Osteoblast (primary cell): ENCODE measurements at regions not wholly inside any gene's neighbourhood (a gene's known extent, or its start where the extent isn't known, plus 50 kb on each side); places are given as distances from the start of the nearest gene placed in this dataset.

Source experiments
- DNase-seq: peaks from one replicate; pipeline ENCODE4 v3.0.0; 2011; ENCODE audit warnings: low spot score, mixed read lengths; ENCODE audit not compliant: insufficient read length; ENCODE audit errors: missing footprints
- H2AFZ ChIP-seq: 2 replicates; pipeline ENCODE4 v1.6.0; 2011; ENCODE audit warnings: mild to moderate bottlenecking, low read length
- H3K27ac ChIP-seq: 2 replicates; pipeline ENCODE4 v1.5.1; 2011; ENCODE audit warnings: mild to moderate bottlenecking, low read depth, low read length, moderate library complexity
- H3K27me3 ChIP-seq: 2 replicates; pipeline ENCODE4 v1.6.0; 2012; ENCODE audit warnings: mild to moderate bottlenecking, control low read depth, inconsistent platforms, low read length, moderate library complexity; ENCODE audit not compliant: insufficient read depth
- H3K36me3 ChIP-seq: 2 replicates; pipeline ENCODE4 v1.5.1; 2011; ENCODE audit warnings: mild to moderate bottlenecking, low read length, control low read depth, moderate library complexity; ENCODE audit not compliant: insufficient read depth
- H3K4me1 ChIP-seq: 2 replicates; pipeline ENCODE4 v1.5.1; 2011; ENCODE audit warnings: mild to moderate bottlenecking, low read length, control low read depth, moderate library complexity; ENCODE audit not compliant: insufficient read depth
- H3K4me2 ChIP-seq: 2 replicates; pipeline ENCODE4 v1.6.0; 2011; ENCODE audit warnings: mild to moderate bottlenecking, low read length; ENCODE audit not compliant: insufficient read depth
- H3K4me3 ChIP-seq: fragments of 200-600 bp; sonication (generic); 3 replicates; pipeline ENCODE4 v1.5.1; 2012; ENCODE audit warnings: mild to moderate bottlenecking, low read length, inconsistent platforms; ENCODE audit not compliant: insufficient read depth
- H3K79me2 ChIP-seq: 2 replicates; pipeline ENCODE4 v1.6.0; 2012; ENCODE audit warnings: mild to moderate bottlenecking, low read length, control low read depth, inconsistent platforms; ENCODE audit not compliant: insufficient read depth
- H3K9me3 ChIP-seq: 2 replicates; pipeline ENCODE4 v1.5.1; 2011; ENCODE audit warnings: low read depth, low read length, control low read depth
- H4K20me1 ChIP-seq: 2 replicates; pipeline ENCODE4 v1.6.0; 2012; ENCODE audit warnings: mild to moderate bottlenecking, low read length, control low read depth; ENCODE audit not compliant: insufficient read depth
- TF ChIP-seq, protein P1 (sequence below): IDR thresholded peaks from 2 replicates; pipeline ENCODE4 v1.5.1; 2011; ENCODE audit warnings: mild to moderate bottlenecking, low read depth, low read length, moderate library complexity; ENCODE audit errors: extremely low read depth

DNA sequence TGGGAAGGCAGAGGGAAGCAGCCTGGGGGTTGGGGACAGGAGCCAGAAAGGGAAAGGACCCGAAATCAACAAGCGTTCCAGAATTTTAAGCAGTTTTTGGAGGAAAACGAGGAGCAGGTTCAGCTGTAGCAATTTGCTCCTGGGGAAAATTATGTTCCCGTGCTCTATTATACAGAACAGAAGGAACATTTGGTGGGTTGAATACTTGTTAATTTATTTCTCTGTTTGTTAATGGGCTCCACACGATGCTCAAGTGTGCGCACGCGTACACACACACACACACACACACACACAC lies 149.2 kb upstream of the LINGO1 start:
- Histone ChIP-seq H4K20me1 (peaks cover 6% of the 10 kb centered on the region), H3K27ac (no peak overlapping the region), H3K9me3 (no peaks in the 10 kb centered on the region), H3K36me3 (no peaks in the 10 kb centered on the region), H3K4me1 (no peaks in the 10 kb centered on the region), H3K4me3 (no peak overlapping the region), H2AFZ (no peak overlapping the region), H3K4me2 (no peak overlapping the region), H3K79me2 (no peaks in the 10 kb centered on the region), H3K27me3 (peaks cover 6% of the 10 kb centered on the region)
- TF ChIP-seq, protein P1, sequence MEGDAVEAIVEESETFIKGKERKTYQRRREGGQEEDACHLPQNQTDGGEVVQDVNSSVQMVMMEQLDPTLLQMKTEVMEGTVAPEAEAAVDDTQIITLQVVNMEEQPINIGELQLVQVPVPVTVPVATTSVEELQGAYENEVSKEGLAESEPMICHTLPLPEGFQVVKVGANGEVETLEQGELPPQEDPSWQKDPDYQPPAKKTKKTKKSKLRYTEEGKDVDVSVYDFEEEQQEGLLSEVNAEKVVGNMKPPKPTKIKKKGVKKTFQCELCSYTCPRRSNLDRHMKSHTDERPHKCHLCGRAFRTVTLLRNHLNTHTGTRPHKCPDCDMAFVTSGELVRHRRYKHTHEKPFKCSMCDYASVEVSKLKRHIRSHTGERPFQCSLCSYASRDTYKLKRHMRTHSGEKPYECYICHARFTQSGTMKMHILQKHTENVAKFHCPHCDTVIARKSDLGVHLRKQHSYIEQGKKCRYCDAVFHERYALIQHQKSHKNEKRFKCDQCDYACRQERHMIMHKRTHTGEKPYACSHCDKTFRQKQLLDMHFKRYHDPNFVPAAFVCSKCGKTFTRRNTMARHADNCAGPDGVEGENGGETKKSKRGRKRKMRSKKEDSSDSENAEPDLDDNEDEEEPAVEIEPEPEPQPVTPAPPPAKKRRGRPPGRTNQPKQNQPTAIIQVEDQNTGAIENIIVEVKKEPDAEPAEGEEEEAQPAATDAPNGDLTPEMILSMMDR, result no peak
- DNase-seq, result peak; percentile 36

DNA sequence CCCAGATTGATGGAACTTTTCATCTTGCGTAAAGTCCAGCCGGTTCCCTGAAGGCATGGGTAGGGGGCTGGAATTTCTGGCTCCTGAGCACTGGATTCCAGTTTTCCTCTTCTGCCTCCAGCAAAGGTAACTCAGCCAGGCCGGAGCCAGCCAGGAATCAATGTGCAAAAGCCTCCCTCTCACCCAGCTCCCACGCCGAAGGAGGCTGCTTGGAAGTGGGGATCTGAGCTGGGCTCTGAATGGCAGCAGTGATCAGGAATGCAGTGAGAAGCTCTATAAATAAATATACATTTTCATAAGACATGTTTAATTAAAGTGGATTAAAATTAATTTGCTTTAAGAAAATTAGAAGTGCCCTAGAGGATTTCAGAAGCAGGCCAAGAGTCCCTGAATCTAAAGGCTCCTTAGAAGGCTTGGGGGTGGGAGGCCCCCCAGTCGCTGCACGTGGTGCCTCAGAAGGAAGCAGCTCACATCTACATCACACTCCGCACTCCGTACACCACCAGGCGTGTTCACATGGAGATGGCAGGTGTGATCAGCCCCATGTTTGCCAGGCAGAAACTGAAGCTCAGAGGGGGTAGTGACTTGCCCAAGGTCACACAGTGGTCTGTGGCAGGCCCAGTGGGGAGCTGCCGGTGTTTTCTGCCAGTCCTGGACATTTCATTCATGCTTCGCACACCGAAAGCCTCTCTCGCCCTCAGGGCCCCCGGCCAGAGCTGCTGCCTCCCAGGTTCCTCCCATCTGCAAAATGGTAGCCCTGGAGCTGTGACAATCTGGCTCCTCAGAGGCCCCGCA lies 148.6 kb upstream of the LINGO1 start:
- no peak overlapping the region for H3K4me2 ChIP-seq
- no peak overlapping the region for H3K27ac ChIP-seq
- peak; percentile 56 for DNase-seq
- peaks cover 6% of the 10 kb centered on the region for H4K20me1 ChIP-seq
- no peaks in the 10 kb centered on the region for H3K4me1 ChIP-seq
- TF ChIP-seq, protein P1, result no peak
- no peak overlapping the region for H3K4me3 ChIP-seq
- no peaks in the 10 kb centered on the region for H3K36me3 ChIP-seq
- H3K9me3 ChIP-seq, result no peaks in the 10 kb centered on the region
- H2AFZ ChIP-seq, result no peak overlapping the region
- H3K27me3 ChIP-seq, result peaks cover under 1% of the 10 kb centered on the region
- H3K79me2 ChIP-seq, result no peaks in the 10 kb centered on the region

- Histone ChIP-seq H3K4me2 (no peak overlapping the region), H3K4me3 (no peak overlapping the region), H4K20me1 (no peaks in the 10 kb centered on the region), H2AFZ (no peak overlapping the region), H3K36me3 (no peaks in the 10 kb centered on the region), H3K79me2 (no peaks in the 10 kb centered on the region), H3K27ac (no peak overlapping the region), H3K27me3 (no peaks in the 10 kb centered on the region), H3K9me3 (no peaks in the 10 kb centered on the region), H3K4me1 (no peaks in the 10 kb centered on the region)
- peak; percentile 63 for DNase-seq
- TF ChIP-seq, protein P1, result no peak
Observed at GRCh38 chr15:77778802-77779201, 146.1 kb upstream of the LINGO1 start.

- no peak overlapping the region for H3K4me3 ChIP-seq
- no peaks in the 10 kb centered on the region for H3K9me3 ChIP-seq
- no peaks in the 10 kb centered on the region for H3K79me2 ChIP-seq
- H3K4me2 ChIP-seq, result no peak overlapping the region
- DNase-seq, result no peak
- H3K27ac ChIP-seq, result no peak overlapping the region
- no peaks in the 10 kb centered on the region for H4K20me1 ChIP-seq
- H3K36me3 ChIP-seq, result no peaks in the 10 kb centered on the region
- no peaks in the 10 kb centered on the region for H3K4me1 ChIP-seq
- no peaks in the 10 kb centered on the region for H3K27me3 ChIP-seq
- TF ChIP-seq, protein P1, result no peak
- no peak overlapping the region for H2AFZ ChIP-seq
Observed at GRCh38 chr15:77775837-77776236, 143.1 kb upstream of the LINGO1 start.
